Common myeloid progenitor, CD34-positive (primary cell): ENCODE measurements at regions not wholly inside any gene's neighbourhood (a gene's known extent, or its start where the extent isn't known, plus 50 kb on each side); places are given as distances from the start of the nearest gene placed in this dataset.
A peak's percentile ranks its signal among the peaks of the same experiment; 100 is the strongest.

ENCODE experiments used
- CTCF ChIA-PET: fragments of 350-600 bp; sonication (Branson Sonifier 250); formaldehyde crosslinking; loops from one replicate; lab custom pipeline; 2021; ENCODE audit warnings: antibody characterized with exemption; lab: Charles Lee
- POLR2A ChIA-PET: fragments of 350-600 bp; sonication (Branson Sonifier 250); formaldehyde crosslinking; loops from one replicate; lab custom pipeline; 2021; ENCODE audit warnings: antibody characterized with exemption; lab: Charles Lee
- DNase-seq, 3 donors: peaks; one replicate each; pipeline versions ENCODE4 v3.0.0 to v3.0.0-alpha.2; 2013
- H3K27ac ChIP-seq, 2 experiments: 1 replicate in 1 of 2; 2 replicates in 1 of 2; pipeline ENCODE4 v1.7.0; 2013; ENCODE audit warnings: inconsistent platforms in 2 of 2, low read length in 2 of 2, mild to moderate bottlenecking in 2 of 2, low read depth in 1 of 2, moderate library complexity in 1 of 2; ENCODE audit not compliant: severe bottlenecking in 2 of 2, insufficient read depth in 1 of 2, poor library complexity in 1 of 2
- H3K27me3 ChIP-seq, 5 experiments: replicated peaks in 2 of 5; 1 replicate in 3 of 5; 2 replicates in 2 of 5; pipeline versions ENCODE4 v1.6.1 to v1.7.0; 2013; ENCODE audit warnings: low read length in 4 of 5, mild to moderate bottlenecking in 2 of 5, moderate library complexity in 2 of 5, inconsistent platforms in 1 of 5; ENCODE audit not compliant: insufficient read depth in 5 of 5, control insufficient read depth in 4 of 5
- H3K36me3 ChIP-seq, 4 experiments: 1 replicate in 2 of 4; 2 replicates in 2 of 4; pipeline versions ENCODE4 v1.6.1 to v1.7.0; 2013; ENCODE audit warnings: low read length in 3 of 4, control low read depth in 1 of 4, mild to moderate bottlenecking in 1 of 4; ENCODE audit not compliant: control insufficient read depth in 4 of 4, insufficient read depth in 4 of 4
- H3K4me1 ChIP-seq, 4 experiments: 1 replicate in 3 of 4; 2 replicates in 1 of 4; pipeline versions ENCODE4 v1.6.1 to v1.7.1; 2013; ENCODE audit warnings: low read length in 3 of 4, mild to moderate bottlenecking in 3 of 4, control low read depth in 1 of 4, inconsistent platforms in 1 of 4, moderate library complexity in 1 of 4; ENCODE audit not compliant: control insufficient read depth in 4 of 4, insufficient read depth in 4 of 4; ENCODE audit errors: control extremely low read depth in 1 of 4
- H3K4me3 ChIP-seq, 7 experiments: 1 replicate in 4 of 7; 2 replicates in 3 of 7; pipeline versions ENCODE4 v1.5.1 to v1.7.0; 2013; ENCODE audit warnings: mild to moderate bottlenecking in 7 of 7, low read length in 6 of 7, moderate library complexity in 6 of 7, inconsistent platforms in 2 of 7, low read depth in 2 of 7, control low read depth in 1 of 7; ENCODE audit not compliant: insufficient read depth in 4 of 7, control insufficient read depth in 1 of 7; ENCODE audit errors: extremely low read depth in 1 of 7
- H3K9me3 ChIP-seq, 5 experiments: 1 replicate in 4 of 5; 2 replicates in 1 of 5; pipeline versions ENCODE4 v1.6.1 to v1.7.1; 2013; ENCODE audit warnings: low read length in 4 of 5, mild to moderate bottlenecking in 2 of 5, inconsistent platforms in 1 of 5, low read depth in 1 of 5, moderate library complexity in 1 of 5; ENCODE audit not compliant: control insufficient read depth in 4 of 5, insufficient read depth in 2 of 5; ENCODE audit errors: control extremely low read depth in 1 of 5
- WGBS: methylation state at CpG from one replicate; pipeline ENCODE4 v1.1.5; 2013; ENCODE audit not compliant: insufficient coverage; 5-methylcytosine and 5-hydroxymethylcytosine counted together

DNA sequence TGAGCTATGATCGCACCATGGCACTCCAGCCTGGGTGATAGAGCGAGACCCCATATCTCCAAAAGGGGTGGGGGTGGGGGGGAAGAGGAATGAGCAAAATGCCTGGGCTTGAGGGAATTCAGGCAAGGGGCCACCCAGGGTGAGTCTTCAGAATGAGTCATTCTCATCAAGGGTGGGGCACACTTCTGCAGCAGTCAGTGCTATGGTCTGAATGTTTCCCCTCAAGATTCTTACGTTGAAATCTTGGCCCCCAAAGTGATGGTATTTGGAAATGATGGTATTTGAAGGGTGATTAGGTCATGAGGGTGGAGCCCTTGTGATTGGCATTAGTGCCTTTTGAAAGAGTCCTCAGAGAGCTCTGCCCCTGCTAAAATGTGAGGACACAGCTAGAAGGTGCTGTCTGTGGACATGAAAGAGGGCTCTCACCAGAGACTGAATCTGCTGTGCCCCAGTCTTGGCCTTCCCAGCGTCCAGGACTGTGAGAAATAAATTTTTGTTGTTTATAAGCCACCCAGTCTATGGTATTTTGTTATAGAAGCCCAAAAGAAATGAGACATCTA, 86.4 kb upstream of the THY1 start:
- Histone ChIP-seq H3K27ac (no peak overlapping the region), H3K36me3 (no peaks in the 10 kb centered on the region), H3K9me3 (peaks cover 0 to 6% (median 0%) of the 10 kb centered on the region in 5 experiments), H3K27me3 (peaks cover 0 to 8% (median 0%) of the 10 kb centered on the region in 5 experiments), H3K4me3 (no peak overlapping the region), H3K4me1 (no peaks in the 10 kb centered on the region)
- WGBS: 88% methylated on average over 1 of the region's 4 CpGs
- peak in 1 of 3 donors; percentile 7 for DNase-seq
- ChIA-PET POLR2A (no interaction called here), CTCF (interaction anchor here (1.8 to 4.2 kb wide), 2 partner anchors 18 to 24 kb away, joined by 5 to 20 read pairs; no protein-coding TSS in a partner anchor)

DNA sequence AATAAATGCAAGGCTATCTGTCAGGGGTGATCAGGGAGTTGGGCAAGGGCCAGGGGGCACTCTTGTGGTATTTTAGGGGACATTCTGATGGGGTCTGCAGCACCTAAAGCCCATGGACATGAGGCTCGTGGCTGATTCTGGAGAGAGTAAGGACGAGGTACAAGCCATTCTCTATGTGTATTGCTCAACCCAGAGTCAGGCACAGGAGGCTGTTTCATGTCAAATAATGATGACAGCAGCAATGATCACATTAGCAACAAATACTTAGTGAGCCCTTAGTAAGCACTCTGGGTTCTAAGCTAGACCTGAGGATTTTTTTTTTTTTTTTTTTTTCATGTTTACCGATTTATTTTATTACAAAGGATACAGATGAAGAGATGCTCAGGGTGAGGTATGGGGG, 83.5 kb upstream of the THY1 start:
- no peak overlapping the region for H3K4me3 ChIP-seq
- peaks cover 0 to 4% (median 0%) of the 10 kb centered on the region in 5 experiments for H3K27me3 ChIP-seq
- no peak overlapping the region for H3K27ac ChIP-seq
- DNase-seq: no peak
- H3K4me1 ChIP-seq: no peaks in the 10 kb centered on the region
- peaks cover 0 to 6% (median 0%) of the 10 kb centered on the region in 5 experiments for H3K9me3 ChIP-seq
- no peaks in the 10 kb centered on the region for H3K36me3 ChIP-seq
- ChIA-PET CTCF (interaction anchor here (0.9 to 1.6 kb wide), 3 partner anchors 12 to 116 kb away, joined by 3 read pairs; no protein-coding TSS in a partner anchor), POLR2A (no interaction called here)
- 94% methylated on average over 2 of the region's 3 CpGs for WGBS

DNA sequence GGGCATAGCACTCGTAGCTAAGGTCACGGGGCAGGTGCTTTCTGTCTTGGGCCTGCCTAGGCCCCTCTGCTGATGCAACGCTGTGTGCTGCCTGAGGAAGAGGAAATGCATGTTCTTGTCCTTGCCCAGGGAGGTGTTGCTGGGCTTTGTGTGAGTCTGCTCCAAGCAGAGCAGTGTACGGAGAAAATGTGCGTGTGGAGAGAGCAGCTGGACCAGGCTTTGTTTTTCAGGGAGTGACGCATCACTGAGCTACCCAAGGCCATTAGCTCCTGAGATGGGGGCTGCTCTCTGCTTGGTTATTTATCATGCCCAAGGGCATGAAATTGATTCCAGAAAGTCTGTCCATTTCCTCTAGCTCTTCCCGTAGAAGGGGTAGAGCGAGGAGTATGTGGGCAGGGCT, 82.9 kb upstream of the THY1 start:
- Histone ChIP-seq H3K4me1 (no peaks in the 10 kb centered on the region), H3K27me3 (peaks cover 0 to 4% (median 0%) of the 10 kb centered on the region in 5 experiments), H3K27ac (no peak overlapping the region), H3K9me3 (peaks cover 0 to 6% (median 0%) of the 10 kb centered on the region in 5 experiments), H3K4me3 (no peak overlapping the region), H3K36me3 (no peaks in the 10 kb centered on the region)
- 94% methylated on average over 3 of the region's 8 CpGs for WGBS
- POLR2A ChIA-PET: no interaction called here
- no peak for DNase-seq
- CTCF ChIA-PET: interaction anchor here (0.9 to 1.6 kb wide), 3 partner anchors 12 to 117 kb away, joined by 3 read pairs; no protein-coding TSS in a partner anchor

DNA sequence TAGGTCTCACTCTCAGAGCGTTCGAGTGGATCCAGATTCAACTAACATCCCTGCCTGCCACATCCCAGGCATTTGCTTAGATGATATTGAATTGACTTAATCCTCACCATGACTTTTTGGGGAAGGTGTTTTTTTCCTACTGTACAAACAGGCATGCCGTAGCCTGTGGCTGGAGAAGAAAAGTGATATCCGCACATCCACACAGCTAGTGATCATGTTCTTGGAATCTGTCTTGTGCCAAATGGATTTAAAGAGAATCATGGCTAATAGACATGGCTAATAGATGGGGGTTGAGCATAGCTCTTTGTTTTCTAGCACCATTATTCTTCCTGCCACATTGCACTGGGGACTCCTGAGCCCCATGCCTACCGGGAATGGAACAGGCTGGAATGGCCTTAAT, 82.1 kb upstream of the THY1 start:
- WGBS: 100% methylated on average over 2 of the region's 5 CpGs
- Histone ChIP-seq H3K27me3 (peaks cover 0 to 4% (median 0%) of the 10 kb centered on the region in 5 experiments), H3K4me1 (no peaks in the 10 kb centered on the region), H3K36me3 (no peaks in the 10 kb centered on the region), H3K27ac (no peak overlapping the region), H3K9me3 (peaks cover 0 to 6% (median 0%) of the 10 kb centered on the region in 5 experiments), H3K4me3 (no peak overlapping the region)
- no peak for DNase-seq
- ChIA-PET POLR2A (no interaction called here), CTCF (interaction anchor here (1.4 to 1.6 kb wide), 2 partner anchors 12 to 13 kb away, joined by 3 read pairs; no protein-coding TSS in a partner anchor)

DNA sequence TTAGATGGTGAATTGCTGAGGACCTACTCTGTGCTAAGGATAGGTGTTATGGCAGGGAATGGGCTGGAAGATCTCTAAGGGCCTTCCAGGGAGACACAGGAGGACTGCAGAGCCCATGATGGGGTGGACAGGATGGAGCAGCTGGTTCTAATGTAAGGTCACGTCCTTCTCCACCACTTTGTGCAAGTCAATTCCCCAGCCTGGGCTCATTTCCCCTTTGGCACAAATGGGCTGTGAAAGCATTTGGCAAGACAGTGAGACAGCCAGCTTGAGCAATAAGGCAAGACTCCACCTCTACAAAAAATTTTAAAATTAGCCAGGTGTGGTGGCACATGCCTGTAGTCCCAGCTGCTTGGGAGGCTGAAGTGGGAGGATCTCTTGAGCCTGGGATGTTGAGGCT, 81.4 kb upstream of the THY1 start:
- no peak for DNase-seq
- Histone ChIP-seq H3K27ac (no peak overlapping the region), H3K36me3 (no peaks in the 10 kb centered on the region), H3K27me3 (peaks cover 0 to 4% (median 0%) of the 10 kb centered on the region in 5 experiments), H3K9me3 (peaks cover 0 to 5% (median 0%) of the 10 kb centered on the region in 5 experiments), H3K4me3 (no peak overlapping the region), H3K4me1 (no peaks in the 10 kb centered on the region)
- whole genome bisulfite sequencing: no CpG with 5 or more reads among the region's 1 CpG
- ChIA-PET CTCF (interaction anchor here (0.8 kb wide), 1 partner anchor 22 kb away, joined by 3 read pairs; no protein-coding TSS in a partner anchor), POLR2A (no interaction called here)

DNA sequence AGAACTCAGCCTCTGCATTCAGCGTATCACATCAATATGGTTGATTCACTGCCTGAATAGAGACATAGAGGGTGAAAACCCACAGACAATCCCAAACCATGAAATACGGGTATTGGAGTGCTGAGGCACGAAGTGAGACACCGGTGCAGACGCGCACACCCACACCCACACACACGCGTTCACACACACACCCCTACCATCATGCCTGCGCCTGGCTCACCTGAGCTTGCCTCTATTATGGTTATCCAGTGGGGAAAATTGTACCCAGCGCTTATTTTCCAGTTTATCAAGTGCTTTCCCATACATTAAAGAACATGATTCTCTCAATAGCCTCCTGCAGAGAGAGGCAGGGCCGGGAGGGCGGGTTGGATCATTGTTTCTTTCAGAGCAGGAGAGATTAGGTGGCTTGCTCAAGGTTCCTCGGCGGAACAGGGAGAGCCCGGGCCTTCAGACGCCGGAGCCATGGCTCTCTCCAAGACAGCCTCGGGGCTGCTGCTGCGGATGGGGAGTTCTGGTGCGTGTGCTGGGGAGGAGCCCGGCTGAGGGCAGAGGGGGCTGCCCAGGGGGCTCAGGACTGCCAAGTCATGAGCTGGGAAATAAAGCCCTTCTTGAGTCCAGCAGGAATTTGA, 78.9 kb upstream of the THY1 start:
- DNase-seq: no peak
- ChIA-PET CTCF (interaction anchor here (1.0 to 1.8 kb wide), 5 partner anchors 20 to 34 kb away, joined by 3 to 4 read pairs (median 3); no protein-coding TSS in a partner anchor), POLR2A (no interaction called here)
- Histone ChIP-seq H3K4me1 (no peaks in the 10 kb centered on the region), H3K27me3 (peaks cover 0 to 14% (median 8%) of the 10 kb centered on the region in 5 experiments), H3K36me3 (no peaks in the 10 kb centered on the region), H3K4me3 (no peak overlapping the region), H3K27ac (no peak overlapping the region), H3K9me3 (no peaks in the 10 kb centered on the region)
- 77% methylated on average over 13 of the region's 21 CpGs for WGBS

DNA sequence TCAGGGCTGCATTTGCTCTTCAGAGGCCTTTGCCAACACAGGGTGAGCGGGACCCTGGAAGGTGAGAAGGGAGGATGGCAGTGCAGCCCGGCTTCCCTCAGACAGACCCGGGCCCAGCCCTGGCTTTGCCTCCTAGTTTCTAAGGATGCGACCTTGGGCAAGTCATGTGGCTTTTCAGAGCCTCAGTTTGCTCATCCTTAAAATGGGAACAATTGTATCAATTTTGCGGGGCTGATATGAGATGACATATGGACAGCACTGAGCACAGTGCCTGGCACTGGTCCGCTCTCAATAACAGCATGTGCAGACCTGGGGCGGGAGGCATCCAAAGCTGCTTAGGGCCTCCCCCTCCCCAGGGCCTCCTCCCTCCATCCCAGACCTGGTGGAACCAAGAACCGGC, 74.7 kb upstream of the THY1 start:
- no peaks in the 10 kb centered on the region for H3K4me1 ChIP-seq
- POLR2A ChIA-PET: no interaction called here
- H3K27me3 ChIP-seq: peaks cover 0 to 14% (median 9%) of the 10 kb centered on the region in 5 experiments
- H3K4me3 ChIP-seq: no peak overlapping the region
- WGBS: 84% methylated on average over 7 of the region's 8 CpGs
- H3K9me3 ChIP-seq: no peaks in the 10 kb centered on the region
- DNase-seq: no peak
- no peaks in the 10 kb centered on the region for H3K36me3 ChIP-seq
- CTCF ChIA-PET: interaction anchor here (0.9 kb wide), 1 partner anchor 16 kb away, joined by 3 read pairs; no protein-coding TSS in a partner anchor
- H3K27ac ChIP-seq: no peak overlapping the region
